ENCODE measurements at regions not wholly inside any gene's neighbourhood (a gene's known extent, or its start where the extent isn't known, plus 50 kb on each side); places are given as distances from the start of the nearest gene placed in this dataset.

DNA sequence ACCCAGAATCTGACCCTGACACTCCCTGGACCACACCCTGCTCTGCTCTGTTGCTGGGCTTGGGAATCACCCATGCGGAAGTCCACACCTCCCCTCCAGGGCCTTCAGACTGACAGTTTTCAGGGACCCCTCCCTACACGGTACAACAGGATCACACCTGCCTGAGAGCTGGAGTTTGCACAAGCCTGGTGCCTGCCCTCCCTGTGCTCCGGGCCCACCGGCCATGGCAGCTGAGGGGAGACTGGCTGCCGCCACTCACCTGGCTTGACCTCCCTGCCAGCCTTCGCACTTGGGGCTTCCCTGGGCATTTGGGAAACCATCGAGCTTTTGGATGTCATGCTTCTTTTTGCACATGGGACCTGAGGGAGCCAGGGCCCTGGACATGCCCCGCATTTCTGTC, 95.9 kb upstream of the ANKRD34C start:
- Histone ChIP-seq H3K27me3 (ENCODE audit: insufficient read depth, low read length) (peaks cover 37% of the 10 kb centered on the region), H2AFZ (ENCODE audit: low read length, unreplicated experiment) (no peak overlapping the region), H3K36me3 (ENCODE audit: insufficient read depth, low read length) (no peaks in the 10 kb centered on the region), H3K4me1 (ENCODE audit: control insufficient read depth, insufficient read depth, low read length, unreplicated experiment) (no peaks in the 10 kb centered on the region), H3K27ac (ENCODE audit: low read depth, low read length) (no peak overlapping the region), H3K4me3 (ENCODE audit: low read depth, low read length) (no peak overlapping the region), H3K79me2 (ENCODE audit: control insufficient read depth, insufficient read depth, low read length, unreplicated experiment) (no peaks in the 10 kb centered on the region)

DNA sequence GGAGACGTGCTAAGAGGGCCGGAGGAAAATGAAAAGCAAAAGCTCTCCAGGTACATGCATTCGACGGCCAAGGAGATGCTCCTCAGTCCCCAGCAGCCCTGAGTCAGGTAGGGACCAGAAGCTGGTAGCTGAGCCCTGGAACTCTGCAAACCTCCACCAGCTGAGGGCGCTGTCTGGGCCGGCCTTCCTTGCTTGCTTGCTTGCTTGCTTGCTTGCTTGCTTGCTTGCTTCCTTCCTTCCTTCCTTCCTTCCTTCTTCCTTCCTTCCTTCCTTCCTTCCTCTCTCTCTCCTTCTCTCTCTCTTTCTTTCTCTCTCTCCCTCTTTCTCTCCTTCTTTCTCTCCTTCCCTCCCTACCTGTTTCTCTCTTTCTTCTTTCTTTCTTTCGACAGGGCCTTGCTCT, 94.6 kb upstream of the RASGRF1 start:
- Histone ChIP-seq H3K4me3 (ENCODE audit: low read depth, low read length) (no peak overlapping the region), H2AFZ (ENCODE audit: low read length, unreplicated experiment) (no peak overlapping the region), H3K79me2 (ENCODE audit: control insufficient read depth, insufficient read depth, low read length, unreplicated experiment) (no peaks in the 10 kb centered on the region), H3K27me3 (ENCODE audit: insufficient read depth, low read length) (peaks cover 25% of the 10 kb centered on the region), H3K27ac (ENCODE audit: low read depth, low read length) (no peak overlapping the region), H3K36me3 (ENCODE audit: insufficient read depth, low read length) (no peaks in the 10 kb centered on the region), H3K4me1 (ENCODE audit: control insufficient read depth, insufficient read depth, low read length, unreplicated experiment) (no peaks in the 10 kb centered on the region)

DNA sequence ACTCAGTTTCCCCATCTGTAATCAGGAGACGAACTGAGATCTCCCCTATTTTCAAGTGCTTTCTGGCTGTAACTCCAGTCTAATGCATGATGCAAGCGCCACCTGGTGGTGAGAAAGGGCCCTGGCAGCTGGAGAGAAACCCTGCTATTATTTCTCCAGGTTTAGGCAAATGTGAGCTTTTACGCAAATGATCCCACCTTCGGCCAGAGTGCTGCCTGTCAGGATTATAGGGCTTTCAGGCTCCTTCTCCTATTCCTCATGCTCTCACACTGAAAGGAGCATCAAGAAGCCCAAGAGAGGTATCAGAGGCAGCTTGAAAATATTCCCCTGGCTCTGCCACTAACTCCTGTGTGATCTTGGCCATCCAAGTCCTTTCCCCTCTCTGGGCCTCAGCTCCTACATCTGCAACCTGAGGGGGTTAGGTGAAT, 93.9 kb upstream of the RASGRF1 start:
- Histone ChIP-seq H3K27ac (ENCODE audit: low read depth, low read length) (no peak overlapping the region), H3K79me2 (ENCODE audit: control insufficient read depth, insufficient read depth, low read length, unreplicated experiment) (no peaks in the 10 kb centered on the region), H3K36me3 (ENCODE audit: insufficient read depth, low read length) (no peaks in the 10 kb centered on the region), H2AFZ (ENCODE audit: low read length, unreplicated experiment) (no peak overlapping the region), H3K4me3 (ENCODE audit: low read depth, low read length) (no peak overlapping the region), H3K27me3 (ENCODE audit: insufficient read depth, low read length) (peaks cover 18% of the 10 kb centered on the region), H3K4me1 (ENCODE audit: control insufficient read depth, insufficient read depth, low read length, unreplicated experiment) (no peaks in the 10 kb centered on the region)

DNA sequence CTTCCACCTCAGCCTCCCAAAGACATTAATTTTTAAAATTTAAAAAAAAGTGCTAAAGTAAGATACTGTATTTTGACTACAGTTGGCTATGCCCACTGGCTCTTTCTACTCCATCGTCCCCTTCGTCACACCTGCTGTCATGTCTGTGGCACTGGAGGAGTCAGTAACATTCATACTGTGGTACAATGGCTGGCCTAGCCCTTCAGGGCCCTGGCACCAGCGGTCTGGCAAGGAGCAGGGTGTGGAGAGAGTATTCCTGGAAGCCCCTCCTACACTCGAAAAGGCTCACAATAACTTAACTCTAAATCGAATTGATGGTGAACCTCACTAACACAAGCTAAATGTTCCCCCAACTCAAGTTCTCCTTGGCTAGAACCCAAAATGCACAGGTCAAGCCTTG, 89.7 kb upstream of the RASGRF1 start:
- H3K4me1 ChIP-seq (ENCODE audit: control insufficient read depth, insufficient read depth, low read length, unreplicated experiment): no peaks in the 10 kb centered on the region
- H2AFZ ChIP-seq (ENCODE audit: low read length, unreplicated experiment): no peak overlapping the region
- H3K36me3 ChIP-seq (ENCODE audit: insufficient read depth, low read length): no peaks in the 10 kb centered on the region
- no peak overlapping the region for H3K4me3 ChIP-seq (ENCODE audit: low read depth, low read length)
- no peak overlapping the region for H3K27ac ChIP-seq (ENCODE audit: low read depth, low read length)
- no peaks in the 10 kb centered on the region for H3K79me2 ChIP-seq (ENCODE audit: control insufficient read depth, insufficient read depth, low read length, unreplicated experiment)
- peaks cover 18% of the 10 kb centered on the region for H3K27me3 ChIP-seq (ENCODE audit: insufficient read depth, low read length)

DNA sequence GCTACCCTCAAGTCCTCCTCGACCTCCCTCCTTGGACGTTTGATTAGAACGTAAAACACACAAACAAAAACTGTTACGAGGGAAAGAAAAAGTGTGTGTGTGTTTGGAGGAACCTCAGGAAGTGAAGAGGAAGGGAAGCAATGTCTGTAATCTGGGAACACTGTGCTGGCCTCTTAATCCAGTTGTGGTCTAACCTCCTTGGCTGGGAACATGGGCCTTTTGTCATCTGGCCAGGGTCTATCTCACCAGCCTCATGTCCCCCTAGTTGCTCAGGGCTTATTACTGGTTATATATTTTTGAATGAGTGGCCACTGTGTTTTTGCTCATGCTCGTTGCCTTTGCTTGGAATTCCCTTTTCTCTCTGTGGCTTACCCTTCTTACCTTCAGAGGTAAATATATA, 89.0 kb upstream of the RASGRF1 start:
- H2AFZ ChIP-seq (ENCODE audit: low read length, unreplicated experiment): no peak overlapping the region
- peaks cover 18% of the 10 kb centered on the region for H3K27me3 ChIP-seq (ENCODE audit: insufficient read depth, low read length)
- no peak overlapping the region for H3K27ac ChIP-seq (ENCODE audit: low read depth, low read length)
- H3K4me1 ChIP-seq (ENCODE audit: control insufficient read depth, insufficient read depth, low read length, unreplicated experiment): no peaks in the 10 kb centered on the region
- no peaks in the 10 kb centered on the region for H3K36me3 ChIP-seq (ENCODE audit: insufficient read depth, low read length)
- no peaks in the 10 kb centered on the region for H3K79me2 ChIP-seq (ENCODE audit: control insufficient read depth, insufficient read depth, low read length, unreplicated experiment)
- H3K4me3 ChIP-seq (ENCODE audit: low read depth, low read length): no peak overlapping the region

DNA sequence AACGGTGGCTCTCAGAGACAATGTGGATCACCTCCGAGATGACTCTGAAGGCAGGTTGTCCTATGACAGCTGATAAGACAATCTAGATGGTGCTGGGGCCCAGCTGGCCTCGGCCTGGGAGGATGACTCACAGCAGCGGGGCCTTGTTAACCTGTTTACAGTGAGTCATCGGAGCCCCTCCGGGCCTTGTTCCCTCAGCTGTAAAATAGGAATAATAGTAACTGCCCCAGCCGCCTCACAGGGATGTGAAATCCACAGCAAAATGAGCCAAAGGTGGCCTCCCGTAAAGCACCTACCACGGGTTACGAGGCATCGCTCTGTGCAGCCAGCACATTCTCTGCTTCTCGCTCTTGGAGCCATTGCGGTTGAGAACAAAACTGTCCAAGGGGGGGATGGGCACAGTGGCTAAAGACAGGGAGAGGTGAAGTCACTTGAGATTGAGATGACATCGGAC, 88.6 kb upstream of the RASGRF1 start:
- H3K36me3 ChIP-seq (ENCODE audit: insufficient read depth, low read length): no peaks in the 10 kb centered on the region
- H3K27me3 ChIP-seq (ENCODE audit: insufficient read depth, low read length): peaks cover 20% of the 10 kb centered on the region
- no peak overlapping the region for H2AFZ ChIP-seq (ENCODE audit: low read length, unreplicated experiment)
- no peaks in the 10 kb centered on the region for H3K79me2 ChIP-seq (ENCODE audit: control insufficient read depth, insufficient read depth, low read length, unreplicated experiment)
- H3K27ac ChIP-seq (ENCODE audit: low read depth, low read length): no peak overlapping the region
- H3K4me1 ChIP-seq (ENCODE audit: control insufficient read depth, insufficient read depth, low read length, unreplicated experiment): no peaks in the 10 kb centered on the region
- no peak overlapping the region for H3K4me3 ChIP-seq (ENCODE audit: low read depth, low read length)

DNA sequence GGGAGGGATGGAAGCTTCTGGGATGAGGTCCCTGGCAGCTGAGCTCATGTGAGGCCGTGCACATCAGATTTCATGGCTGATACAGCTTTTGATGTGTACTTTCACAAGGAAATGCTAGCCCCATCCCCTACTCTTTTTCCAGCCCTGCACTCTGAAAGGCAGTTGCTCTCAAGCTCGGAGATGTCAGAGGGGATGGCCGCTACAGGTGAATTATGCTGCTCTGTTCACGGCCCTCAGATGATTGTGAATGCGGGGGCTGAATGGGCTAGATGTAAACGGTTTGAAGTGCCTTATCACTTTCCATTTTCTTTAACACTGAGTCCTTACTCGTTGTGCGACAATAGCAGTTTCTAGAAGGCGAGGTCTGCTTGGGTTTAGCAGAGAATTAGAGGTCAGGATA, 88.0 kb upstream of the RASGRF1 start:
- H3K79me2 ChIP-seq (ENCODE audit: control insufficient read depth, insufficient read depth, low read length, unreplicated experiment): no peaks in the 10 kb centered on the region
- no peak overlapping the region for H2AFZ ChIP-seq (ENCODE audit: low read length, unreplicated experiment)
- no peaks in the 10 kb centered on the region for H3K36me3 ChIP-seq (ENCODE audit: insufficient read depth, low read length)
- H3K27ac ChIP-seq (ENCODE audit: low read depth, low read length): no peak overlapping the region
- no peaks in the 10 kb centered on the region for H3K4me1 ChIP-seq (ENCODE audit: control insufficient read depth, insufficient read depth, low read length, unreplicated experiment)
- H3K4me3 ChIP-seq (ENCODE audit: low read depth, low read length): no peak overlapping the region
- H3K27me3 ChIP-seq (ENCODE audit: insufficient read depth, low read length): peaks cover 22% of the 10 kb centered on the region

DNA sequence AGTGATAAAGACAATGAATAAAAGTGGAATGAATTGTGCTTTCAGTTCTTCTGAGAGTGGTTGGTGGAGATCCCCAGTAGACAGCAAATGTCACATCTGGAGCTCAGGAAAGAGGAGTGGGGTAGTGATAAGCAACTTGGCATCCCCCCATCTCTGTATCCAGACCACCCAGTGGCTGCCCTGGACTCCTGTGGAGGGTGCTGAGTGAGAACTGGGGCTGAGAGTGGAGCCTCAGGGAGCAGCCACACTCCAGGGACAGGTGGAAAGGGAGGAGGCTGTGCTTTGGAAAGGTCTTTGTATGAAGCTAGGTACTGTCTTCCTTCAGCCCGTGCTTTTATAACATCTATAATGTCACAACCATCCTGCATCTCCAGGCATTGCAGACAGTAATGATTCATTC, 85.6 kb upstream of the RASGRF1 start:
- Histone ChIP-seq H3K27ac (ENCODE audit: low read depth, low read length) (no peak overlapping the region), H3K4me3 (ENCODE audit: low read depth, low read length) (no peak overlapping the region), H3K27me3 (ENCODE audit: insufficient read depth, low read length) (peaks cover 22% of the 10 kb centered on the region), H3K36me3 (ENCODE audit: insufficient read depth, low read length) (no peaks in the 10 kb centered on the region), H2AFZ (ENCODE audit: low read length, unreplicated experiment) (no peak overlapping the region), H3K79me2 (ENCODE audit: control insufficient read depth, insufficient read depth, low read length, unreplicated experiment) (no peaks in the 10 kb centered on the region), H3K4me1 (ENCODE audit: control insufficient read depth, insufficient read depth, low read length, unreplicated experiment) (peaks cover 2% of the 10 kb centered on the region)

DNA sequence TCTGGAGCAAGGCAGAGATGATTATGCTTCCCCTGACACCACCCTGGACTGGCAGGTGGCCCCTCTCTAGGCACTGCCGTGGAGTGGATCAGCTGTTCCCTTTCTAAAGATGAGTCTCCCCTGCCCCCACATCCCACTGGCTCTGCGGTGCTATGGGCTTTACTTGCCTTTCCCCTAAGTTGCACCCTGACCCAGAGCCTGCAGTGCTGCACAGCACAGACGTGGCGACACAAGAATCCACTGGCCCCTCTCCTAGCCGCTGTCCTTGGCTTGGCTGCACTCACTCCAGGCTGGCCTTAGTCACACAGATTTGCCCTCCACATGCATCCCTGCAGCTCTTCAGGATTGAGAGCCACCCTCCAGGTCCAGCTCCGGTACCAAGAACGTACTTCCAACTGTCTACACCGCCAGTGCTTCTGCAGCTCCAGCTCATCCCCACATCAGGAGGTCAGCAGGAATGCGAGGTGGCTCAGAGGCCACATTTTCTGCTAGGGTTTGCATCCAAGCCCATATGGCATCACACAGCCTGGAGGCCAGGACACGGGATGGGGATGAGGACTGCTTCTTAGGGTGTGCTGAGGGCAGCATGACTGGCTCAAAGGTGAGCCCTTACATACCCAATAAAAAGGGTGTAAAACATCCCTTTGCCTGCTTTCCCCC, 82.4 kb upstream of the RASGRF1 start:
- H3K4me1 ChIP-seq (ENCODE audit: control insufficient read depth, insufficient read depth, low read length, unreplicated experiment): peaks cover 20% of the 10 kb centered on the region
- no peak overlapping the region for H2AFZ ChIP-seq (ENCODE audit: low read length, unreplicated experiment)
- no peak overlapping the region for H3K27ac ChIP-seq (ENCODE audit: low read depth, low read length)
- no peaks in the 10 kb centered on the region for H3K36me3 ChIP-seq (ENCODE audit: insufficient read depth, low read length)
- no peak overlapping the region for H3K4me3 ChIP-seq (ENCODE audit: low read depth, low read length)
- H3K27me3 ChIP-seq (ENCODE audit: insufficient read depth, low read length): peaks cover 22% of the 10 kb centered on the region
- H3K79me2 ChIP-seq (ENCODE audit: control insufficient read depth, insufficient read depth, low read length, unreplicated experiment): no peaks in the 10 kb centered on the region

DNA sequence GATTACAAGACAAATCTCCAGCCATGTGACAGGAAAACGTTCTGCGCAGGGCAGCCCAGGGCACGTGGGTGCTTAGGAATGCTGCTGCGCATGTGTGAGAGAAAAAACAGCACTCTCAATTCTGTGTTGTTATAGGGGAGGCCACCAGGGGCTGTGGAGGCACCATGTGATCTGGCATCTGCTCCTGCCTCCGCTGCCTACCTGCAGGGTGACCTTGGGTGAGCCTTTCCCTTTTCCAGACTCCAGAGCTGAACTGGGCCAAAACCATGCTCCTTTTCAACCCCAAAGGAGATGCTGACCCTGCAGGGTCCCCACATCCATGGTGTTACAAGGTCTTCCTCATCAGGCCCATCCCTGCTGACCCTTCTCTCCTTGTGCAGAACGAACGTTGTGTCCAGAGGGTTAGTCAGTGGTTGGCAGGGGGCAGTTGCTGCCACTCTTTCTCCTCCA, 81.5 kb upstream of the RASGRF1 start:
- Histone ChIP-seq H3K27me3 (ENCODE audit: insufficient read depth, low read length) (peaks cover 17% of the 10 kb centered on the region), H3K79me2 (ENCODE audit: control insufficient read depth, insufficient read depth, low read length, unreplicated experiment) (no peaks in the 10 kb centered on the region), H2AFZ (ENCODE audit: low read length, unreplicated experiment) (no peak overlapping the region), H3K27ac (ENCODE audit: low read depth, low read length) (no peak overlapping the region), H3K36me3 (ENCODE audit: insufficient read depth, low read length) (no peaks in the 10 kb centered on the region), H3K4me3 (ENCODE audit: low read depth, low read length) (no peak overlapping the region), H3K4me1 (ENCODE audit: control insufficient read depth, insufficient read depth, low read length, unreplicated experiment) (peaks cover 20% of the 10 kb centered on the region)

DNA sequence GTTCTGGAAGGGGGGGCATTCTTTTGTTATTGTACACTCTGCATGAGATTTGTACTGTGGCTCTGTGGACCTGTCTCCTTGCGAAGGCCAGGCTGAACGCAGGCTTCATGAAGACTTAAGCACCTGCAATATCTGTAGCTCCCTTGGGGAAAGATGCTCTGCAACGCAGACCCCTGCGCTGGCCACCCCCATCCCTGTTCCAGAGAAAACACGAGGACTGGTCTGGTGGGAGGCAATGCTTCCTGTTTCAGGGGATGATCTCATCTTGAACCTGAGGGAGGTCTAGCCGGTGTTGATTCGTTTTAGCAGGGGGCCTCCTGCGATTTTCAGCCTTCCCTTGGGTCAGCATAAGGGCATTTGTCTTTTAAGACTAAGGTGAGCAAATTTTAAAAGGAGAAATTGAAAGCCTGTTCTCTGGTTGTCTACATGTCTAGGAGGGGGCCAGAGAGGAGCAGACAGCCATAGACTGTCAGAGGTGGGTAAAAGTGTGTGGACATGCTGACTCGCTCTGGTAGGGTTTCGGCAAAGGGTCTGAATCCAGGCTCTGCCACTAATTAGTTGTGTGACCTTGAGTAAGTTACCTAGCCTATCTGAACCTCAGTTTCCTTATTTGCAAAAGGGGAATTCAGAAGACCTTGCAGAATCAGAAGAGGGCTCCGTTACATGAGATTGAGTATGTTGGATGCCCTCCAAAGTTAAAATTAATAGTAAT, 80.9 kb upstream of the RASGRF1 start:
- Histone ChIP-seq H3K79me2 (ENCODE audit: control insufficient read depth, insufficient read depth, low read length, unreplicated experiment) (no peaks in the 10 kb centered on the region), H2AFZ (ENCODE audit: low read length, unreplicated experiment) (no peak overlapping the region), H3K36me3 (ENCODE audit: insufficient read depth, low read length) (no peaks in the 10 kb centered on the region), H3K27me3 (ENCODE audit: insufficient read depth, low read length) (peaks cover 14% of the 10 kb centered on the region), H3K4me1 (ENCODE audit: control insufficient read depth, insufficient read depth, low read length, unreplicated experiment) (peaks cover 20% of the 10 kb centered on the region), H3K4me3 (ENCODE audit: low read depth, low read length) (no peak overlapping the region), H3K27ac (ENCODE audit: low read depth, low read length) (no peak overlapping the region)
